ENCODE measurements at regions not wholly inside any gene's neighbourhood (a gene's known extent, or its start where the extent isn't known, plus 50 kb on each side); places are given as distances from the start of the nearest gene placed in this dataset.

- no peak for DNase-seq
Measured at GRCh38 chr15:70440416-70441138, 322.8 kb downstream of the UACA start.

GRCh38 chr15:70439880-70440279 is 323.5 kb downstream of the UACA start:
- no peak for DNase-seq

- DNase-seq, result no peak
Measured at GRCh38 chr15:70439304-70439877, 324.0 kb downstream of the UACA start.

- DNase-seq, result peak; percentile 59
Measured at GRCh38 chr15:70438776-70439175, 324.6 kb downstream of the UACA start.

GRCh38 chr15:70437882-70438451 is 325.4 kb downstream of the UACA start:
- peak; percentile 97 for DNase-seq

GRCh38 chr15:70437089-70437488 is 326.3 kb downstream of the UACA start:
- DNase-seq, result no peak

GRCh38 chr15:70436428-70436827 is 326.9 kb downstream of the UACA start:
- no peak for DNase-seq

- DNase-seq, result no peak
Measured at GRCh38 chr15:70435872-70436271, 327.5 kb downstream of the UACA start.

- peak; percentile 66 for DNase-seq
Measured at GRCh38 chr15:70435369-70435768, 328.0 kb downstream of the UACA start.

- peak; percentile 73 for DNase-seq
Measured at GRCh38 chr15:70433586-70434324, 329.6 kb downstream of the UACA start.

- DNase-seq, result peak; percentile 74
Measured at GRCh38 chr15:70432924-70433495, 330.3 kb downstream of the UACA start.

- DNase-seq, result no peak
Measured at GRCh38 chr15:70431854-70432253, 331.5 kb downstream of the UACA start.

- no peak for DNase-seq
Measured at GRCh38 chr15:70430069-70430468, 332.4 kb upstream of the TLE3 start.

- DNase-seq, result no peak
Measured at GRCh38 chr15:70429056-70429722, 331.5 kb upstream of the TLE3 start.

GRCh38 chr15:70428211-70428822 is 330.6 kb upstream of the TLE3 start:
- DNase-seq, result no peak

GRCh38 chr15:70427167-70428120 is 329.7 kb upstream of the TLE3 start:
- DNase-seq, result peak; percentile 72

- DNase-seq, result no peak
Measured at GRCh38 chr15:70426096-70426821, 328.5 kb upstream of the TLE3 start.

- no peak for DNase-seq
Measured at GRCh38 chr15:70424937-70425411, 327.3 kb upstream of the TLE3 start.

- DNase-seq, result no peak
Measured at GRCh38 chr15:70423267-70423666, 325.6 kb upstream of the TLE3 start.

GRCh38 chr15:70422342-70422741 is 324.6 kb upstream of the TLE3 start:
- no peak for DNase-seq

All from islet precursor cell (in vitro differentiated cells).